HepG2 (cell line): ENCODE measurements at regions not wholly inside any gene's neighbourhood (a gene's known extent, or its start where the extent isn't known, plus 50 kb on each side); places are given as distances from the start of the nearest gene placed in this dataset.

Experiments used
- AKNA ChIP-seq: sonication (generic); formaldehyde crosslinking; IDR thresholded peaks from 2 replicates; pipeline ENCODE4 v1.4.0; 2020; ENCODE audit warnings: missing genetic modification reagents, borderline replicate concordance
- EP300 ChIP-seq, 3 experiments: sonication (generic) in 1 of 3; formaldehyde crosslinking in 1 of 3; IDR thresholded peaks; 2 replicates each; pipeline versions ENCODE4 v1.5.1 to v1.6.1; 2011 to 2020; ENCODE audit warnings: low read depth in 2 of 3, low read length in 2 of 3, borderline replicate concordance in 1 of 3, improper control_type of control experiment in 1 of 3, mild to moderate bottlenecking in 1 of 3, missing genetic modification reagents in 1 of 3, moderate library complexity in 1 of 3
- ZBTB34 ChIP-seq: sonication (generic); formaldehyde crosslinking; IDR thresholded peaks from 2 replicates; pipeline ENCODE4 v1.8.0; 2022; ENCODE audit warnings: mild to moderate bottlenecking, missing genetic modification reagents
- ZBTB8A ChIP-seq: sonication (generic); formaldehyde crosslinking; IDR thresholded peaks from 2 replicates; pipeline ENCODE4 v1.4.0; 2020; ENCODE audit warnings: mild to moderate bottlenecking, low read depth, missing genetic modification reagents, borderline replicate concordance

GRCh38 chr5:65084795-65085515, 316.2 kb downstream of the CWC27 start:
- no peak for TF ChIP-seq ZBTB8A
- no peak for TF ChIP-seq AKNA (CRISPR knock-in tag)
- TF ChIP-seq EP300 (IDR thresholded peaks at IDR 0.05; ENCODE audit: low read depth in 2 of 2, low read length in 2 of 2): no peak
- no peak for TF ChIP-seq EP300 (CRISPR knock-in tag; IDR thresholded peaks at IDR 0.05; ENCODE audit: borderline replicate concordance)
- TF ChIP-seq ZBTB34 (CRISPR knock-in tag): no peak
